PC-9 (cell line): ENCODE measurements at regions not wholly inside any gene's neighbourhood (a gene's known extent, or its start where the extent isn't known, plus 50 kb on each side); places are given as distances from the start of the nearest gene placed in this dataset.

Experiments used
- CTCF ChIP-seq: fragments of 200-600 bp; sonication (generic); conservative IDR thresholded peaks from 2 replicates; pipeline ENCODE4 v1.6.1; 2017; ENCODE audit warnings: mixed run types, antibody characterized with exemption, mild to moderate bottlenecking, moderate library complexity
- EZH2 ChIP-seq: fragments of 200-600 bp; sonication (generic); IDR thresholded peaks from 2 replicates; pipeline ENCODE4 v1.8.0; 2017; ENCODE audit warnings: antibody characterized with exemption, low read depth

GRCh38 chr9:14406463-14406862 is 92.5 kb upstream of the NFIB start:
- TF ChIP-seq CTCF (no peak), EZH2 (no peak)
